Breast epithelium (tissue), 4 donors: ENCODE measurements at regions not wholly inside any gene's neighbourhood (a gene's known extent, or its start where the extent isn't known, plus 50 kb on each side); places are given as distances from the start of the nearest gene placed in this dataset.

ENCODE experiments used
- DNase-seq, 2 donors: peaks; one replicate each; pipeline ENCODE4 v3.0.0-alpha.2; 2019; ENCODE audit warnings: low spot score in 2 of 2
- H3K27ac ChIP-seq, 2 donors: fragments of 200-600 bp; sonication (generic) in 1 of 2; one replicate each; pipeline ENCODE4 v1.5.1; 2016 to 2019; ENCODE audit warnings: mild to moderate bottlenecking in 1 of 2
- H3K27me3 ChIP-seq, 2 donors: fragments of 200-600 bp; sonication (generic) in 1 of 2; one replicate each; pipeline versions ENCODE4 v1.5.1 to v1.6.0; 2017 to 2019; ENCODE audit warnings: control low read depth in 1 of 2, mild to moderate bottlenecking in 1 of 2
- H3K36me3 ChIP-seq: fragments of 200-600 bp; one replicate; pipeline ENCODE4 v1.5.1; 2019
- H3K4me1 ChIP-seq, 2 donors: fragments of 200-600 bp; sonication (generic); one replicate each; pipeline ENCODE4 v1.5.1; 2016 to 2019; ENCODE audit warnings: control low read depth in 1 of 2
- H3K4me3 ChIP-seq, 3 donors: fragments of 200-600 bp; sonication (generic); 1 replicate in 2 of 3; 2 replicates in 1 of 3; pipeline ENCODE4 v1.5.1; 2016 to 2019; ENCODE audit warnings: mild to moderate bottlenecking in 3 of 3, moderate library complexity in 2 of 3
- H3K9me3 ChIP-seq, 2 donors: fragments of 200-600 bp; sonication (generic) in 1 of 2; one replicate each; pipeline ENCODE4 v1.5.1; 2016 to 2019; ENCODE audit warnings: control low read depth in 1 of 2
- POLR2A ChIP-seq: fragments of 450-650 bp; IDR thresholded peaks from one replicate; pipeline ENCODE4 v1.6.1; 2016; ENCODE audit warnings: antibody characterized with exemption, mild to moderate bottlenecking, moderate library complexity
- POLR2AphosphoS5 ChIP-seq, 3 donors: sonication (generic); formaldehyde crosslinking; IDR thresholded peaks; one replicate each; pipeline ENCODE4 v1.6.1; 2017; ENCODE audit warnings: antibody characterized with exemption in 3 of 3
- intact Hi-C: fragments of 100-400 bp; cut with DNase I; formaldehyde crosslinking; loops from one replicate; pipeline ENCODE4 v1.15.1; 2023; ENCODE audit warnings: low total_unique reads
- TF ChIP-seq, protein P1 (sequence below), 3 donors: fragments of 450-650 bp; IDR thresholded peaks; one replicate each; pipeline ENCODE4 v1.5.1; 2016 to 2017; ENCODE audit warnings: antibody characterized with exemption in 3 of 3, mild to moderate bottlenecking in 3 of 3, moderate library complexity in 3 of 3

DNA sequence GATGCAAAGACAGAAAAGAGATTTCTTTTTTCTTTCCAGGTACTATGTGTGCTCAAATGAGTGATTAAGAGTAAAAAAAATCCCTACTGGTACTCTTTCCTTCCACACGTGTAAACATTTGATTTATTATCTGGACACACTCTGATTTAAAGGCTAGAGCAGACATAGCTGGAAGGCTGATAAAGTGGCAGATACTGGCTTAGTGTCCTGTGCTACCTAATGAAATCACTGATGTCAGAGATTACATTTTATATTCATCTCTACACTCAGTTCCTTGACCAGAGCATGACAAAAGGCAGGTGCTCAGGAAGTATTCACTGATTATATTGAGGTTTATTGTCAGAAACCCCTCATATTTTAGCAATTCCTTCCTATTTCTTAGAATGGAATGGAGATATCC is 136.6 kb upstream of the SLC38A2 start:
- intact Hi-C loops, result no loop called here
- H3K27ac ChIP-seq, result no peak overlapping the region

DNA sequence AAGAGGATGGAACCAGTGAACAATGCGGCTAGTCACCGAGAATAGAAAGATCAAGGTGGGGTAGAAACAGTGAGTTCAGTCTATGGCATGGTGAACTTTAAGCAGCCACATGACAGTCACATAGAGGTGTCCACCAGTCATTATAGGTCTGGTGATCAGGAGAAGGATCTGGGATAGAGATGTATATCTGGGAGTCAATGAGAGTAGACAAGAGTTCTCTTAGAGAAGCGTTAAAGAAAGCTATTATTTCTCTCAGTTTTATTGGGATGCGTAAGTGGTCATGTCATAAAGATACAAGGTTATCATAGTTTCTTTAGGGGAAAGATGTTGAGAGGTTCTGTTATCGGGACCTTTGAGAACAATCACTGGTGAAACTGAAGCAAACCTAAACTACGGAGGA is 136.1 kb upstream of the SLC38A2 start:
- Histone ChIP-seq H3K27me3 (no peaks in the 10 kb centered on the region), H3K36me3 (no peaks in the 10 kb centered on the region), H3K9me3 (peaks cover 0 to 20% of the 10 kb centered on the region in 2 donors), H3K4me3 (no peak overlapping the region), H3K4me1 (no peaks in the 10 kb centered on the region), H3K27ac (no peak overlapping the region)
- intact Hi-C loops, result no loop called here
- DNase-seq, result no peak
- TF ChIP-seq POLR2A (no peak), POLR2AphosphoS5 (IDR thresholded peaks at IDR 0.05) (no peak)
- TF ChIP-seq, protein P1, sequence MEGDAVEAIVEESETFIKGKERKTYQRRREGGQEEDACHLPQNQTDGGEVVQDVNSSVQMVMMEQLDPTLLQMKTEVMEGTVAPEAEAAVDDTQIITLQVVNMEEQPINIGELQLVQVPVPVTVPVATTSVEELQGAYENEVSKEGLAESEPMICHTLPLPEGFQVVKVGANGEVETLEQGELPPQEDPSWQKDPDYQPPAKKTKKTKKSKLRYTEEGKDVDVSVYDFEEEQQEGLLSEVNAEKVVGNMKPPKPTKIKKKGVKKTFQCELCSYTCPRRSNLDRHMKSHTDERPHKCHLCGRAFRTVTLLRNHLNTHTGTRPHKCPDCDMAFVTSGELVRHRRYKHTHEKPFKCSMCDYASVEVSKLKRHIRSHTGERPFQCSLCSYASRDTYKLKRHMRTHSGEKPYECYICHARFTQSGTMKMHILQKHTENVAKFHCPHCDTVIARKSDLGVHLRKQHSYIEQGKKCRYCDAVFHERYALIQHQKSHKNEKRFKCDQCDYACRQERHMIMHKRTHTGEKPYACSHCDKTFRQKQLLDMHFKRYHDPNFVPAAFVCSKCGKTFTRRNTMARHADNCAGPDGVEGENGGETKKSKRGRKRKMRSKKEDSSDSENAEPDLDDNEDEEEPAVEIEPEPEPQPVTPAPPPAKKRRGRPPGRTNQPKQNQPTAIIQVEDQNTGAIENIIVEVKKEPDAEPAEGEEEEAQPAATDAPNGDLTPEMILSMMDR (IDR thresholded peaks at IDR 0.05), result no peak

More for the DNA sequence above, 136.6 kb upstream of the SLC38A2 start:
- Histone ChIP-seq H3K4me3 (no peak overlapping the region), H3K27me3 (no peaks in the 10 kb centered on the region), H3K9me3 (peaks cover 0 to 20% of the 10 kb centered on the region in 2 donors), H3K36me3 (no peaks in the 10 kb centered on the region), H3K4me1 (no peaks in the 10 kb centered on the region)
- TF ChIP-seq POLR2AphosphoS5 (IDR thresholded peaks at IDR 0.05), result no peak
- TF ChIP-seq POLR2A, result no peak
- TF ChIP-seq, protein P1 (IDR thresholded peaks at IDR 0.05), result no peak
- DNase-seq, result no peak

- no peak for DNase-seq
- Histone ChIP-seq H3K27ac (no peak overlapping the region), H3K4me3 (no peak overlapping the region), H3K4me1 (no peaks in the 10 kb centered on the region), H3K9me3 (peaks cover 0 to 29% of the 10 kb centered on the region in 2 donors), H3K27me3 (no peaks in the 10 kb centered on the region), H3K36me3 (no peaks in the 10 kb centered on the region)
- TF ChIP-seq POLR2AphosphoS5 (IDR thresholded peaks at IDR 0.05) (no peak), POLR2A (no peak)
- intact Hi-C loops, result no loop called here
Measured at GRCh38 chr12:46507766-46508165, 135.2 kb upstream of the SLC38A2 start.

DNA sequence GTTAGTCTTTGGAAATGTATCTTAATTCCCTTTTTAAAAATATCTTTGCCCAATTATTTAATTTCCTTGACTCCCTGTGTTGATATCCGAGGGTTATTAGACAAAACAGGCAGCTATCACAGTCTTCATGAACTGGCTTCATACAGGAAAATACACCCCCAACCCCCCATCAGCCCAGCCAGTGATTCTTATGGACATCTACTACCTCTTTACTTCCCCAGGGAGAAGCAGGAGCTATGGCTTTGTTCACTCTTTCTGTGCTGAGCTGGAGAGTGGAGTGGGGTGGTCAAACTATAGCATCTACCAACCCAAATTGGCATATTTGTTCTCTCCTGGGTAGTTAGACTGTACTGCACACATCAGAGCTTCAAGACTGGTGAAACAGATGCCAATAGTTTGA is 134.4 kb upstream of the SLC38A2 start:
- peaks cover 0 to 32% of the 10 kb centered on the region in 2 donors for H3K9me3 ChIP-seq
- H3K4me3 ChIP-seq, result no peak overlapping the region
- TF ChIP-seq POLR2A, result no peak
- TF ChIP-seq, protein P1 (IDR thresholded peaks at IDR 0.05), result no peak
- TF ChIP-seq POLR2AphosphoS5 (IDR thresholded peaks at IDR 0.05), result no peak
- no peaks in the 10 kb centered on the region for H3K36me3 ChIP-seq
- H3K27me3 ChIP-seq, result no peaks in the 10 kb centered on the region
- DNase-seq, result no peak
- no peaks in the 10 kb centered on the region for H3K4me1 ChIP-seq
- intact Hi-C loops, result no loop called here
- H3K27ac ChIP-seq, result no peak overlapping the region

DNA sequence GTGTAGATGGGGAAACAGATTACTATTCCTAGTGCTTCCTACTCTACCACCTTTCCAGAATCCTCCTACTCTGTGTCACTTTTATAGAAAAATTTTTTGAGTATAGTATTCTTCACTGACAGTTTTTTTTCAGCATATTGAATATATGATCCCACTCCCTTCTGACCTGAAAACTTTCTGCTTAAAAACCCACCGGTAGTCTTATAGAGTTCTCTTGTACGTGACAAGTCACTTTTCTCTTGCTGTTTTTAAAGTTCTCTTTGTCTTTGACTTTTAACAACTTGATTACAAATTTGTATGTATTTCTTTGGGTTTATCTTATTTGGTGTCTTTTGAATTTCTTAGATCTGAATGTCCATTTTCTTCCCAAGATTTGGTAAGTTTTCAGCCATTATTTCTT is 133.6 kb upstream of the SLC38A2 start:
- TF ChIP-seq, protein P1 (IDR thresholded peaks at IDR 0.05), result no peak
- TF ChIP-seq POLR2AphosphoS5 (IDR thresholded peaks at IDR 0.05), result no peak
- no peak for TF ChIP-seq POLR2A

GRCh38 chr12:46504494-46504893 is 131.9 kb upstream of the SLC38A2 start:
- TF ChIP-seq POLR2AphosphoS5 (IDR thresholded peaks at IDR 0.05) (no peak), POLR2A (no peak)
- TF ChIP-seq, protein P1 (IDR thresholded peaks at IDR 0.05), result no peak
- no peaks in the 10 kb centered on the region for H3K27me3 ChIP-seq
- no peaks in the 10 kb centered on the region for H3K36me3 ChIP-seq
- DNase-seq, result no peak
- no peaks in the 10 kb centered on the region for H3K4me1 ChIP-seq
- no peak overlapping the region for H3K4me3 ChIP-seq
- intact Hi-C loops, result no loop called here
- no peak overlapping the region for H3K27ac ChIP-seq
- H3K9me3 ChIP-seq, result peaks cover 0 to 31% of the 10 kb centered on the region in 2 donors

More for the DNA sequence above, 133.6 kb upstream of the SLC38A2 start:
- Histone ChIP-seq H3K27ac (no peak overlapping the region), H3K4me3 (no peak overlapping the region), H3K4me1 (no peaks in the 10 kb centered on the region), H3K36me3 (no peaks in the 10 kb centered on the region), H3K27me3 (no peaks in the 10 kb centered on the region), H3K9me3 (peaks cover 0 to 35% of the 10 kb centered on the region in 2 donors)
- intact Hi-C loops, result no loop called here
- DNase-seq, result no peak
